ENCODE measurements at regions not wholly inside any gene's neighbourhood (a gene's known extent, or its start where the extent isn't known, plus 50 kb on each side); places are given as distances from the start of the nearest gene placed in this dataset.

GRCh38 chr2:187988348-187988747 lies 303.3 kb upstream of the GULP1 start:
- TF ChIP-seq CTCF (conservative IDR thresholded peaks at IDR 0.05) (no peak), ZFX (IDR thresholded peaks at IDR 0.05) (no peak)
